ENCODE measurements at regions not wholly inside any gene's neighbourhood (a gene's known extent, or its start where the extent isn't known, plus 50 kb on each side); places are given as distances from the start of the nearest gene placed in this dataset.
"Not testable (repeated sequence)": the region's sequence is repeated elsewhere in the genome, so short reads cannot be mapped to it uniquely, and the experiment has no call there.

DNA sequence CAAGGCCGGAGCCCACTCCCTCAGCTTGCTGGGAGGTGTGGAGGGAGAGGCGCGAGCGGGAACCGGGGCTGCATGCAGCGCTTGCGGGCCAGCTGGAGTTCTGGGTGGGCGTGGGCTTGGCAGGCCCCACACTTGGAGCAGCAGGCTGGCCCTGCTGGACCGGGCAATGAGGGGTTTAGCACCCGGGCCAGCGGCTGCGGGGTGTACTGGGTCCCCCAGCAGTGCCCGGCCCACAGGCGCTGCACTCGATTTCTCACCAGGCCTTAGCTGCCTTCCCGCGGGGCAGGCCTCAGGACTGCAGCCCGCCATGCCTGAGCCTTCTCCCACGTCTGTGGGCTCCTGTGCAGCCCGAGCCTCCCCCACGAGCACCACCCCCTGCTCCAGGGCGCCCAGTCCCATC lies 62.3 kb upstream of the CNTLN start:
- TF ChIP-seq, protein P1, sequence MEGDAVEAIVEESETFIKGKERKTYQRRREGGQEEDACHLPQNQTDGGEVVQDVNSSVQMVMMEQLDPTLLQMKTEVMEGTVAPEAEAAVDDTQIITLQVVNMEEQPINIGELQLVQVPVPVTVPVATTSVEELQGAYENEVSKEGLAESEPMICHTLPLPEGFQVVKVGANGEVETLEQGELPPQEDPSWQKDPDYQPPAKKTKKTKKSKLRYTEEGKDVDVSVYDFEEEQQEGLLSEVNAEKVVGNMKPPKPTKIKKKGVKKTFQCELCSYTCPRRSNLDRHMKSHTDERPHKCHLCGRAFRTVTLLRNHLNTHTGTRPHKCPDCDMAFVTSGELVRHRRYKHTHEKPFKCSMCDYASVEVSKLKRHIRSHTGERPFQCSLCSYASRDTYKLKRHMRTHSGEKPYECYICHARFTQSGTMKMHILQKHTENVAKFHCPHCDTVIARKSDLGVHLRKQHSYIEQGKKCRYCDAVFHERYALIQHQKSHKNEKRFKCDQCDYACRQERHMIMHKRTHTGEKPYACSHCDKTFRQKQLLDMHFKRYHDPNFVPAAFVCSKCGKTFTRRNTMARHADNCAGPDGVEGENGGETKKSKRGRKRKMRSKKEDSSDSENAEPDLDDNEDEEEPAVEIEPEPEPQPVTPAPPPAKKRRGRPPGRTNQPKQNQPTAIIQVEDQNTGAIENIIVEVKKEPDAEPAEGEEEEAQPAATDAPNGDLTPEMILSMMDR (conservative IDR thresholded peaks at IDR 0.05; ENCODE audit: low read length) = not testable (repeated sequence)
- not testable (repeated sequence) for TF ChIP-seq EZH2phosphoT487 (IDR thresholded peaks at IDR 0.05; ENCODE audit: borderline replicate concordance, low read depth, low read length)

Data from OCI-LY7 (cell line).